ENCODE measurements at regions not wholly inside any gene's neighbourhood (a gene's known extent, or its start where the extent isn't known, plus 50 kb on each side); places are given as distances from the start of the nearest gene placed in this dataset.
"Not testable (repeated sequence)": the region's sequence is repeated elsewhere in the genome, so short reads cannot be mapped to it uniquely, and the experiment has no call there.

- no peak for DNase-seq (ENCODE audit: low spot score)
Observed at GRCh38 chr9:95784318-95784717, 91.2 kb upstream of the ERCC6L2 start.

- no peak for DNase-seq (ENCODE audit: low spot score)
Observed at GRCh38 chr9:95783426-95783975, 92.0 kb upstream of the ERCC6L2 start.

GRCh38 chr9:95780751-95781150, 94.7 kb upstream of the ERCC6L2 start:
- DNase-seq (ENCODE audit: low spot score) = no peak

- no peak for DNase-seq (ENCODE audit: low spot score)
Observed at GRCh38 chr9:95780121-95780520, 95.4 kb upstream of the ERCC6L2 start.

GRCh38 chr9:95779597-95779996, 95.9 kb upstream of the ERCC6L2 start:
- DNase-seq (ENCODE audit: low spot score) = not testable (repeated sequence)

GRCh38 chr9:95778957-95779356, 96.5 kb upstream of the ERCC6L2 start:
- no peak for DNase-seq (ENCODE audit: low spot score)

- no peak for DNase-seq (ENCODE audit: low spot score)
Observed at GRCh38 chr9:95777136-95777535, 98.4 kb upstream of the ERCC6L2 start.

GRCh38 chr9:95776176-95776575, 99.3 kb upstream of the ERCC6L2 start:
- DNase-seq (ENCODE audit: low spot score) = no peak

GRCh38 chr9:95775191-95775590, 100.3 kb upstream of the ERCC6L2 start:
- DNase-seq (ENCODE audit: low spot score) = no peak

- no peak for DNase-seq (ENCODE audit: low spot score)
Observed at GRCh38 chr9:95773053-95773418, 102.5 kb upstream of the ERCC6L2 start.

GRCh38 chr9:95772320-95773052, 103.0 kb upstream of the ERCC6L2 start:
- no peak for DNase-seq (ENCODE audit: low spot score)

GRCh38 chr9:95771556-95772246, 103.8 kb upstream of the ERCC6L2 start:
- DNase-seq (ENCODE audit: low spot score) = no peak

- DNase-seq (ENCODE audit: low spot score) = no peak
Observed at GRCh38 chr9:95770653-95771131, 104.8 kb upstream of the ERCC6L2 start.

- DNase-seq (ENCODE audit: low spot score) = no peak
Observed at GRCh38 chr9:95769909-95770433, 105.5 kb upstream of the ERCC6L2 start.

- no peak for DNase-seq (ENCODE audit: low spot score)
Observed at GRCh38 chr9:95769473-95769872, 106.0 kb upstream of the ERCC6L2 start.

- no peak for DNase-seq (ENCODE audit: low spot score)
Observed at GRCh38 chr9:95766906-95767305, 108.6 kb upstream of the ERCC6L2 start.

GRCh38 chr9:95764533-95765319, 110.8 kb upstream of the ERCC6L2 start:
- DNase-seq (ENCODE audit: low spot score) = no peak

GRCh38 chr9:95763983-95764382, 111.5 kb upstream of the ERCC6L2 start:
- no peak for DNase-seq (ENCODE audit: low spot score)

- DNase-seq (ENCODE audit: low spot score) = no peak
Observed at GRCh38 chr9:95763006-95763405, 112.5 kb upstream of the ERCC6L2 start.

GRCh38 chr9:95762322-95762721, 113.2 kb upstream of the ERCC6L2 start:
- no peak for DNase-seq (ENCODE audit: low spot score)

GRCh38 chr9:95760791-95761190, 114.7 kb upstream of the ERCC6L2 start:
- DNase-seq (ENCODE audit: low spot score) = no peak

- no peak for DNase-seq (ENCODE audit: low spot score)
Observed at GRCh38 chr9:95757439-95757838, 118.1 kb upstream of the ERCC6L2 start.
